ENCODE measurements at regions not wholly inside any gene's neighbourhood (a gene's known extent, or its start where the extent isn't known, plus 50 kb on each side); places are given as distances from the start of the nearest gene placed in this dataset.
A peak's percentile ranks its signal among the peaks of the same experiment; 100 is the strongest.

- POLR2A ChIA-PET (ENCODE audit: partially characterized antibody) = no interaction called here
- Histone ChIP-seq H4K5ac (ENCODE audit: insufficient read length, low read depth, low read length) (no peak overlapping the region), H4K91ac (replicated peaks; ENCODE audit: insufficient read length, low read length) (no peak overlapping the region), H3K18ac (ENCODE audit: extremely low read depth, low read length) (0 out of 2 replicates have a peak overlapping the region, but pooled peaks have one; percentile 36), H3K27ac (ENCODE audit: low read depth, low read length) (no peak overlapping the region), H3K23ac (ENCODE audit: insufficient read length) (no peak overlapping the region), H3K56ac (replicated peaks; ENCODE audit: insufficient read length, low read depth, low read length) (no peak overlapping the region), H3K4me1 (replicated peaks in 1 of 4; ENCODE audit: control insufficient read depth in 3 of 4, insufficient read depth in 4 of 4, low read length in 3 of 4) (peaks cover 0 to 1% (median 0%) of the 10 kb centered on the region in 4 experiments; a peak in 1 of 7 replicates), H3K36me3 (ENCODE audit: control insufficient read depth in 2 of 4, insufficient read depth in 4 of 4, low read length in 3 of 4) (no peaks in the 10 kb centered on the region; a peak in 1 of 8 replicates), H2BK20ac (ENCODE audit: low read length) (no peak overlapping the region), H3K4ac (replicated peaks; ENCODE audit: insufficient read length, low read depth, low read length) (no peak overlapping the region), H3K9ac (replicated peaks in 1 of 4; ENCODE audit: extremely low read depth in 1 of 4, low read depth in 3 of 4, low read length in 3 of 4) (no peak overlapping the region), H2AFZ (ENCODE audit: low read length) (0 out of 2 replicates have a peak overlapping the region, but pooled peaks have one; percentile 93), H3K79me2 (ENCODE audit: control insufficient read depth in 1 of 2, insufficient read depth in 2 of 2, low read length in 2 of 2) (no peaks in the 10 kb centered on the region), H4K20me1 (replicated peaks in 1 of 2; ENCODE audit: control insufficient read depth in 1 of 2, insufficient read depth in 2 of 2, low read length in 2 of 2) (no peaks in the 10 kb centered on the region), H3K4me3 (ENCODE audit: extremely low read depth in 1 of 4, insufficient read depth in 2 of 4, low read depth in 3 of 4, low read length in 4 of 4) (no peak overlapping the region), H2BK12ac (ENCODE audit: low read depth, low read length) (peak overlapping the region; percentile 62; the same call in 1 of the 2 replicates), H3K23me2 (ENCODE audit: low read depth, low read length) (no peaks in the 10 kb centered on the region), H2BK15ac (ENCODE audit: low read length) (no peak overlapping the region), H3K9me3 (ENCODE audit: insufficient read depth in 2 of 2, low read depth in 1 of 2, low read length in 1 of 2) (peaks cover 0 to 8% of the 10 kb centered on the region in 2 experiments; a peak in 1 of 4 replicates), H3K27me3 (replicated peaks in 1 of 4; ENCODE audit: control insufficient read depth in 3 of 4, extremely low read depth in 1 of 4, insufficient read depth in 3 of 4, low read length in 3 of 4) (no peaks in the 10 kb centered on the region), H2AK5ac (ENCODE audit: low read depth, low read length) (no peak overlapping the region), H4K8ac (ENCODE audit: extremely low read depth, insufficient read depth, low read length) (no peak overlapping the region), H2BK120ac (replicated peaks; ENCODE audit: low read depth, low read length) (no peak overlapping the region), H3K79me1 (ENCODE audit: low read depth, low read length) (no peaks in the 10 kb centered on the region), H3K4me2 (ENCODE audit: insufficient read depth in 1 of 2, low read depth in 2 of 2, low read length in 2 of 2) (no peak overlapping the region), H3K14ac (ENCODE audit: insufficient read length) (no peak overlapping the region), H2BK5ac (ENCODE audit: low read depth, low read length) (no peak overlapping the region)
- CTCF ChIA-PET (ENCODE audit: partially characterized antibody) = interaction anchor here (0.6 to 2.1 kb wide), 16 partner anchors 10 to 559 kb away, joined by 3 to 6 read pairs (median 3); no protein-coding TSS in a partner anchor
- FAIRE-seq (no peak), DNase-seq (ENCODE audit: low read depth in 1 of 2, low spot score in 2 of 2) (peak in 1 of 2 experiments; percentile 49)
- WGBS, 2 experiments (ENCODE audit: extremely low coverage in 1 of 2, insufficient coverage in 1 of 2, insufficient read length in 1 of 2, insufficient replicate concordance in 2 of 2, low coverage in 1 of 2, low lambda C conversion rate in 2 of 2, missing lambda C conversion rate in 1 of 2) = 70% methylated on average over 7 of the region's 7 CpGs; no CpG with 5 or more reads in 1 of the 2 experiments
- peak; percentile 83 to 84 for TF ChIP-seq RAD21 (IDR thresholded peaks at IDR 0.05 in 1 of 2, conservative IDR thresholded peaks at IDR 0.05 in 1 of 2; ENCODE audit: low read depth in 2 of 2, low read length in 2 of 2)
- TF ChIP-seq SP2 (IDR thresholded peaks at IDR 0.05; ENCODE audit: low read length) = no peak
- peak in 2 of 3 experiments; percentile 43 to 49; a peak in 3 of 4 replicates for TF ChIP-seq CTCF (IDR thresholded peaks at IDR 0.05; ENCODE audit: control extremely low read depth in 1 of 3, insufficient read depth in 1 of 3, low read depth in 1 of 3, low read length in 3 of 3)
- no peak for TF ChIP-seq BCL11A (IDR thresholded peaks at IDR 0.05; ENCODE audit: low read depth in 2 of 2, low read length in 2 of 2)
- TF ChIP-seq NANOG (IDR thresholded peaks at IDR 0.05; ENCODE audit: insufficient read depth, low read depth, low read length, poor library complexity, severe bottlenecking) = no peak
Observed at GRCh38 chr7:81256991-81257390, 338.1 kb upstream of the SEMA3C start.
